ENCODE measurements at regions not wholly inside any gene's neighbourhood (a gene's known extent, or its start where the extent isn't known, plus 50 kb on each side); places are given as distances from the start of the nearest gene placed in this dataset.

DNA sequence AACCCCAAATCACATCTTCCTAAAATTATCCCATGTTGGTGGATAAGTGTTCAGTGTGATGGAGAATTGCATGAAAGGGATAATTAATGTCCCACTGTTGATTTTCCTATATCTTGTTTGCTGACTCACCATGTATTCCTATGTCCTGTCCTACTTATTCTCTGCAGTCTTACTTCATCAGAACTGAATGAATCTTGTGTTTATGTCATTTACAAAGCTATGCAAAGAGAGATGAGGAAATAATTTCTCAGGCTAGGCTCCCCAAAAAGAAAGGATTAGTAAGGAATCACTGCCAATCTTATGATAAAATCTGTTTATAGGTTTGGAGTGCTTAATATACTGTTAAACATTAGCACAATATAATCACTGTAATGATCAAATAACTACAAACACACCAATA is 360.8 kb downstream of the CRPPA start:
- TF ChIP-seq EZH2 (IDR thresholded peaks at IDR 0.05; ENCODE audit: insufficient read depth, low read length) (no peak), CTCF (IDR thresholded peaks at IDR 0.05; ENCODE audit: insufficient read depth, low read depth, low read length) (no peak)

Measured in astrocyte (in vitro differentiated cells and primary cell).